Gastrocnemius medialis (tissue), 4 donors: ENCODE measurements at regions not wholly inside any gene's neighbourhood (a gene's known extent, or its start where the extent isn't known, plus 50 kb on each side); places are given as distances from the start of the nearest gene placed in this dataset.

ENCODE experiments used
- CTCF ChIP-seq, 5 experiments: fragments of 450-650 bp in 3 of 5; fragments of 200-600 bp in 2 of 5; sonication (generic) in 2 of 5; IDR thresholded peaks in 4 of 5; conservative IDR thresholded peaks in 1 of 5; 1 replicate in 4 of 5; 2 replicates in 1 of 5; pipeline ENCODE4 v1.5.1; 2016 to 2019; ENCODE audit warnings: antibody characterized with exemption in 5 of 5, mild to moderate bottlenecking in 3 of 5, moderate library complexity in 3 of 5
- POLR2A ChIP-seq, 2 donors: fragments of 450-650 bp; IDR thresholded peaks; one replicate each; pipeline ENCODE4 v1.6.1; 2017; ENCODE audit warnings: antibody characterized with exemption in 2 of 2, mild to moderate bottlenecking in 2 of 2, moderate library complexity in 2 of 2

- TF ChIP-seq CTCF (IDR thresholded peaks at IDR 0.05 in 4 of 5, conservative IDR thresholded peaks at IDR 0.05 in 1 of 5) (no peak), POLR2A (IDR thresholded peaks at IDR 0.05) (no peak)
Measured at GRCh38 chr20:52432740-52433139, 241.2 kb upstream of the ZFP64 start.
